GM23338 (cell line): ENCODE measurements at regions not wholly inside any gene's neighbourhood (a gene's known extent, or its start where the extent isn't known, plus 50 kb on each side); places are given as distances from the start of the nearest gene placed in this dataset.

Experiments
- ATAC-seq: fragments of 200-7000 bp; cut with Tn5 transposase; 3 replicates; pipeline ENCODE4 v1.9.1; 2020
- DNase-seq: peaks from one replicate; pipeline ENCODE4 v3.0.0-alpha.2; 2015; ENCODE audit warnings: low spot score
- H2AFZ ChIP-seq: fragments of 200-600 bp; sonication (generic); 2 replicates; pipeline ENCODE4 v1.8.0; 2016; ENCODE audit warnings: antibody characterized with exemption, mild to moderate bottlenecking, moderate library complexity
- H3F3A ChIP-seq: fragments of 200-600 bp; sonication (generic); replicated peaks from 2 replicates; pipeline ENCODE4 v1.8.0; 2017; ENCODE audit warnings: antibody characterized with exemption, mixed run types, low read depth
- H3K27ac ChIP-seq: fragments of 200-600 bp; sonication (generic); 2 replicates; pipeline ENCODE4 v1.6.1; 2016; ENCODE audit warnings: low read depth
- H3K27me3 ChIP-seq: fragments of 200-600 bp; sonication (generic); 2 replicates; pipeline ENCODE4 v1.8.0; 2016; ENCODE audit warnings: mild to moderate bottlenecking, mixed run types, moderate library complexity; ENCODE audit not compliant: insufficient read depth
- H3K36me3 ChIP-seq: fragments of 200-600 bp; sonication (generic); 2 replicates; pipeline ENCODE4 v1.8.0; 2016; ENCODE audit warnings: mild to moderate bottlenecking; ENCODE audit not compliant: insufficient read depth
- H3K4me1 ChIP-seq: fragments of 200-600 bp; sonication (generic); 2 replicates; pipeline ENCODE4 v1.8.0; 2016; ENCODE audit warnings: mild to moderate bottlenecking, moderate library complexity; ENCODE audit not compliant: insufficient read depth
- H3K4me2 ChIP-seq: fragments of 200-600 bp; sonication (generic); 2 replicates; pipeline ENCODE4 v1.7.1; 2017; ENCODE audit warnings: mixed run types
- H3K4me3 ChIP-seq: fragments of 200-600 bp; sonication (generic); 2 replicates; pipeline ENCODE4 v1.6.1; 2016; ENCODE audit warnings: mixed run types
- H3K79me2 ChIP-seq: fragments of 200-600 bp; sonication (generic); replicated peaks from 2 replicates; pipeline ENCODE4 v1.8.0; 2017; ENCODE audit warnings: mild to moderate bottlenecking; ENCODE audit not compliant: insufficient read depth
- H3K9me2 ChIP-seq: fragments of 200-600 bp; sonication (generic); 2 replicates; pipeline ENCODE4 v1.8.0; 2017; ENCODE audit not compliant: insufficient read depth
- H4K20me1 ChIP-seq: fragments of 200-600 bp; sonication (generic); replicated peaks from 2 replicates; pipeline ENCODE4 v1.8.0; 2017; ENCODE audit warnings: mild to moderate bottlenecking; ENCODE audit not compliant: insufficient read depth
- H3K27ac Mint-ChIP-seq: 2 replicates; pipeline ENCODE4 v1.8.0; 2020; ENCODE audit warnings: inconsistent platforms, mild to moderate bottlenecking, moderate library complexity, mixed read lengths
- H3K27me3 Mint-ChIP-seq: 3 replicates; pipeline ENCODE4 v1.8.0; 2022; ENCODE audit warnings: low read depth, mild to moderate bottlenecking, moderate library complexity, mixed read lengths, inconsistent platforms; ENCODE audit not compliant: insufficient read depth, poor library complexity
- H3K36me3 Mint-ChIP-seq: 3 replicates; pipeline ENCODE4 v1.8.0; 2021; ENCODE audit warnings: low read depth, mild to moderate bottlenecking, inconsistent platforms, moderate library complexity, mixed read lengths
- H3K4me1 Mint-ChIP-seq: 3 replicates; pipeline ENCODE4 v1.8.0; 2020; ENCODE audit warnings: mild to moderate bottlenecking, inconsistent platforms, mixed read lengths
- H3K4me3 Mint-ChIP-seq: 3 replicates; pipeline ENCODE4 v1.8.0; 2021; ENCODE audit warnings: moderate library complexity, mild to moderate bottlenecking, inconsistent platforms, mixed read lengths
- H3K9me3 Mint-ChIP-seq: 3 replicates; pipeline ENCODE4 v1.8.0; 2020; ENCODE audit warnings: moderate library complexity, mild to moderate bottlenecking, inconsistent platforms, mixed read lengths
- EZH2 ChIP-seq: fragments of 200-600 bp; sonication (generic); IDR thresholded peaks from one replicate; pipeline ENCODE4 v1.8.0; 2017; ENCODE audit warnings: antibody characterized with exemption, mild to moderate bottlenecking, low read depth; ENCODE audit not compliant: unreplicated experiment
- EZH2phosphoT487 ChIP-seq: fragments of 200-600 bp; sonication (generic); IDR thresholded peaks from one replicate; pipeline ENCODE4 v1.8.1; 2018; ENCODE audit warnings: antibody characterized with exemption; ENCODE audit not compliant: unreplicated experiment
- JUNB ChIP-seq: IDR thresholded peaks from one replicate; pipeline ENCODE4 v1.6.1; 2016; ENCODE audit warnings: antibody characterized with exemption; ENCODE audit not compliant: unreplicated experiment
- NANOG ChIP-seq: IDR thresholded peaks from 2 replicates; pipeline ENCODE4 v1.6.1; 2016; ENCODE audit warnings: antibody characterized with exemption, borderline replicate concordance
- POLR2AphosphoS5 ChIP-seq: IDR thresholded peaks from 2 replicates; pipeline ENCODE4 v1.6.1; 2016; ENCODE audit warnings: antibody characterized with exemption, low read depth
- STAT1 ChIP-seq: IDR thresholded peaks from one replicate; pipeline ENCODE4 v1.6.1; 2016; ENCODE audit warnings: antibody characterized with exemption; ENCODE audit not compliant: unreplicated experiment
- ZNF114 ChIP-seq: fragments of 250-450 bp; sonication (Bioruptor Pico); IDR thresholded peaks from 2 replicates; pipeline ENCODE4 v1.5.0; 2020; ENCODE audit warnings: mild to moderate bottlenecking, moderate library complexity
- ZNF331 ChIP-seq: fragments of 250-450 bp; sonication (Bioruptor Pico); IDR thresholded peaks from 2 replicates; pipeline ENCODE4 v1.5.0; 2020; ENCODE audit warnings: low read depth, mild to moderate bottlenecking, moderate library complexity
- ZNF462 ChIP-seq: fragments of 250-450 bp; sonication (Bioruptor Pico); IDR thresholded peaks from 2 replicates; pipeline ENCODE4 v1.5.0; 2020; ENCODE audit warnings: mild to moderate bottlenecking, moderate library complexity
- TF ChIP-seq, protein P1 (sequence below), 2 experiments: fragments of 200-600 bp in 1 of 2; sonication (generic) in 1 of 2; conservative IDR thresholded peaks; 2 replicates each; pipeline versions ENCODE4 v1.5.1 to v1.6.1; 2016 to 2017; ENCODE audit warnings: antibody characterized with exemption in 2 of 2, low read depth in 2 of 2, mild to moderate bottlenecking in 2 of 2, moderate library complexity in 1 of 2
- TF ChIP-seq, protein P2 (sequence below): IDR thresholded peaks from one replicate; pipeline ENCODE4 v1.6.1; 2018; ENCODE audit warnings: antibody characterized with exemption; ENCODE audit not compliant: unreplicated experiment
- TF ChIP-seq, protein P3 (sequence below): IDR thresholded peaks from 2 replicates; pipeline ENCODE4 v1.6.1; 2016; ENCODE audit warnings: antibody characterized with exemption

- DNase-seq (no peak), ATAC-seq (no peak)
- Histone ChIP-seq H3K4me3 (no peak overlapping the region), H3K27ac (no peak overlapping the region), H4K20me1 (no peaks in the 10 kb centered on the region), H3K4me2 (no peak overlapping the region), H3K27me3 (no peaks in the 10 kb centered on the region), H3F3A (no peaks in the 10 kb centered on the region), H3K4me1 (peaks cover 9% of the 10 kb centered on the region; the same call in 1 of the 2 replicates), H3K36me3 (no peaks in the 10 kb centered on the region), H2AFZ (no peak overlapping the region), H3K9me2 (no peaks in the 10 kb centered on the region), H3K79me2 (no peaks in the 10 kb centered on the region)
- Mint-ChIP-seq H3K4me1 (peaks cover 16% of the 10 kb centered on the region), H3K27me3 (peaks cover 3% of the 10 kb centered on the region), H3K36me3 (no peaks in the 10 kb centered on the region), H3K27ac (no peak overlapping the region), H3K4me3 (no peak overlapping the region), H3K9me3 (no peaks in the 10 kb centered on the region)
- TF ChIP-seq POLR2AphosphoS5 (no peak), STAT1 (no peak), ZNF331 (no peak), ZNF462 (no peak), EZH2 (no peak), NANOG (no peak), JUNB (no peak), EZH2phosphoT487 (no peak), ZNF114 (CRISPR knock-in tag) (no peak)
- TF ChIP-seq, protein P1, sequence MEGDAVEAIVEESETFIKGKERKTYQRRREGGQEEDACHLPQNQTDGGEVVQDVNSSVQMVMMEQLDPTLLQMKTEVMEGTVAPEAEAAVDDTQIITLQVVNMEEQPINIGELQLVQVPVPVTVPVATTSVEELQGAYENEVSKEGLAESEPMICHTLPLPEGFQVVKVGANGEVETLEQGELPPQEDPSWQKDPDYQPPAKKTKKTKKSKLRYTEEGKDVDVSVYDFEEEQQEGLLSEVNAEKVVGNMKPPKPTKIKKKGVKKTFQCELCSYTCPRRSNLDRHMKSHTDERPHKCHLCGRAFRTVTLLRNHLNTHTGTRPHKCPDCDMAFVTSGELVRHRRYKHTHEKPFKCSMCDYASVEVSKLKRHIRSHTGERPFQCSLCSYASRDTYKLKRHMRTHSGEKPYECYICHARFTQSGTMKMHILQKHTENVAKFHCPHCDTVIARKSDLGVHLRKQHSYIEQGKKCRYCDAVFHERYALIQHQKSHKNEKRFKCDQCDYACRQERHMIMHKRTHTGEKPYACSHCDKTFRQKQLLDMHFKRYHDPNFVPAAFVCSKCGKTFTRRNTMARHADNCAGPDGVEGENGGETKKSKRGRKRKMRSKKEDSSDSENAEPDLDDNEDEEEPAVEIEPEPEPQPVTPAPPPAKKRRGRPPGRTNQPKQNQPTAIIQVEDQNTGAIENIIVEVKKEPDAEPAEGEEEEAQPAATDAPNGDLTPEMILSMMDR (conservative IDR thresholded peaks at IDR 0.05; ENCODE audit: low read depth in 2 of 2): no peak
- TF ChIP-seq, protein P2, sequence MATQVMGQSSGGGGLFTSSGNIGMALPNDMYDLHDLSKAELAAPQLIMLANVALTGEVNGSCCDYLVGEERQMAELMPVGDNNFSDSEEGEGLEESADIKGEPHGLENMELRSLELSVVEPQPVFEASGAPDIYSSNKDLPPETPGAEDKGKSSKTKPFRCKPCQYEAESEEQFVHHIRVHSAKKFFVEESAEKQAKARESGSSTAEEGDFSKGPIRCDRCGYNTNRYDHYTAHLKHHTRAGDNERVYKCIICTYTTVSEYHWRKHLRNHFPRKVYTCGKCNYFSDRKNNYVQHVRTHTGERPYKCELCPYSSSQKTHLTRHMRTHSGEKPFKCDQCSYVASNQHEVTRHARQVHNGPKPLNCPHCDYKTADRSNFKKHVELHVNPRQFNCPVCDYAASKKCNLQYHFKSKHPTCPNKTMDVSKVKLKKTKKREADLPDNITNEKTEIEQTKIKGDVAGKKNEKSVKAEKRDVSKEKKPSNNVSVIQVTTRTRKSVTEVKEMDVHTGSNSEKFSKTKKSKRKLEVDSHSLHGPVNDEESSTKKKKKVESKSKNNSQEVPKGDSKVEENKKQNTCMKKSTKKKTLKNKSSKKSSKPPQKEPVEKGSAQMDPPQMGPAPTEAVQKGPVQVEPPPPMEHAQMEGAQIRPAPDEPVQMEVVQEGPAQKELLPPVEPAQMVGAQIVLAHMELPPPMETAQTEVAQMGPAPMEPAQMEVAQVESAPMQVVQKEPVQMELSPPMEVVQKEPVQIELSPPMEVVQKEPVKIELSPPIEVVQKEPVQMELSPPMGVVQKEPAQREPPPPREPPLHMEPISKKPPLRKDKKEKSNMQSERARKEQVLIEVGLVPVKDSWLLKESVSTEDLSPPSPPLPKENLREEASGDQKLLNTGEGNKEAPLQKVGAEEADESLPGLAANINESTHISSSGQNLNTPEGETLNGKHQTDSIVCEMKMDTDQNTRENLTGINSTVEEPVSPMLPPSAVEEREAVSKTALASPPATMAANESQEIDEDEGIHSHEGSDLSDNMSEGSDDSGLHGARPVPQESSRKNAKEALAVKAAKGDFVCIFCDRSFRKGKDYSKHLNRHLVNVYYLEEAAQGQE: no peak
- TF ChIP-seq, protein P3, sequence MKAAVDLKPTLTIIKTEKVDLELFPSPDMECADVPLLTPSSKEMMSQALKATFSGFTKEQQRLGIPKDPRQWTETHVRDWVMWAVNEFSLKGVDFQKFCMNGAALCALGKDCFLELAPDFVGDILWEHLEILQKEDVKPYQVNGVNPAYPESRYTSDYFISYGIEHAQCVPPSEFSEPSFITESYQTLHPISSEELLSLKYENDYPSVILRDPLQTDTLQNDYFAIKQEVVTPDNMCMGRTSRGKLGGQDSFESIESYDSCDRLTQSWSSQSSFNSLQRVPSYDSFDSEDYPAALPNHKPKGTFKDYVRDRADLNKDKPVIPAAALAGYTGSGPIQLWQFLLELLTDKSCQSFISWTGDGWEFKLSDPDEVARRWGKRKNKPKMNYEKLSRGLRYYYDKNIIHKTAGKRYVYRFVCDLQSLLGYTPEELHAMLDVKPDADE: no peak
These were observed 145.6 kb upstream of the GPC1 start for GRCh38 chr2:240289701-240290431.
